ENCODE measurements at regions not wholly inside any gene's neighbourhood (a gene's known extent, or its start where the extent isn't known, plus 50 kb on each side); places are given as distances from the start of the nearest gene placed in this dataset.

- TF ChIP-seq POLR2A (IDR thresholded peaks at IDR 0.05) (no peak), CTCF (IDR thresholded peaks at IDR 0.05) (no peak)
These were observed 835.8 kb upstream of the TMEM132C start for GRCh38 chr12:127431177-127431576.
